ENCODE measurements at regions not wholly inside any gene's neighbourhood (a gene's known extent, or its start where the extent isn't known, plus 50 kb on each side); places are given as distances from the start of the nearest gene placed in this dataset.

DNA sequence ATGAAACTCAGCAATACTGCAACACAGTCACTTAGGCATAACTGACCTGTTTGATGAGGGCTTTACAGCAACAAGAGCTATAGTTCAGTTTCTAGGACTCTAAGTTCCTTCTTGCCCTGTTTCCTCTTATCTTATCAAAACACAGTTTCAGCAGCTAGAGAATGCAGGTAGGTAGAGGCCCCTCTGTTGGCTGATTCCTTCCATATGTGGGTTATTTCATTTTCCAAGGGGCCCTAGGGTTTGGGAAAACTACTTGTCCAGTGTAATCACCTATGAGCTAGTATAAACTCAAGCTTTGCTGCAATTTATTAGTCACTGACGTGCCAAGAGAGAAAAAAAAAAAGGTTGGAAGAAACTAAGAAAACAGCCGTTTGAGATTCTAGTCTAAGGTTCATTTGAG lies 607.7 kb upstream of the USP24 start:
- TF ChIP-seq POLR2A (IDR thresholded peaks at IDR 0.05; ENCODE audit: low read depth, low read length) = no peak
- TF ChIP-seq POLR2AphosphoS5 (IDR thresholded peaks at IDR 0.05; ENCODE audit: low read depth, low read length) = no peak
- no peak for TF ChIP-seq TAF1 (IDR thresholded peaks at IDR 0.05; ENCODE audit: low read depth, low read length)
- TF ChIP-seq SPI1 (IDR thresholded peaks at IDR 0.05; ENCODE audit: low read depth, low read length) = no peak
- TF ChIP-seq POU2F2 (IDR thresholded peaks at IDR 0.05; ENCODE audit: low read depth, low read length) = no peak
